ENCODE measurements at regions not wholly inside any gene's neighbourhood (a gene's known extent, or its start where the extent isn't known, plus 50 kb on each side); places are given as distances from the start of the nearest gene placed in this dataset.

DNA sequence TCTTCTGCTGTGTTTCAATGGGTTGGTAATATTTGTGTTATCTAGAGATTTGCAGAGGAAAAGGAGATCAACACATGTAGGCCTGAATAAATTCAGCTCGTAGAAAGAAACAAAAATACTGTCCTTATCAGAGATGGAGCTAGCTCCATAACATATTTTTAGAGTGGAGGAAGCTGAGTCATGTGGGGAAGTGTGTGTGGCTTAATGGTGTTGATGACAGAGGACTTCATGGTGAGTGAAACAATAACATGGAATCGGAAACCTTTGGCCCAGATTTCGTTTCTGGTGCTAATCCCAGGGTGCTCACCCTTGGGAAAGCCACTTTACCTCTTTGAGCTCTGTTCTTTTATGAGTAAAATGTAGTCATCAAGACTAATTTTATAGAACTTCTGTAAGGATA lies 825.0 kb downstream of the TLR4 start:
- TF ChIP-seq POLR2AphosphoS5 (IDR thresholded peaks at IDR 0.05; ENCODE audit: borderline replicate concordance, low read depth, low read length) (no peak), EZH2 (IDR thresholded peaks at IDR 0.05) (no peak), FOXP2 (optimal IDR thresholded peaks at IDR 0.05; ENCODE audit: control extremely low read depth, extremely low read length, insufficient read depth) (no peak)

Measured in SK-N-MC (cell line).